ENCODE measurements at regions not wholly inside any gene's neighbourhood (a gene's known extent, or its start where the extent isn't known, plus 50 kb on each side); places are given as distances from the start of the nearest gene placed in this dataset.

DNA sequence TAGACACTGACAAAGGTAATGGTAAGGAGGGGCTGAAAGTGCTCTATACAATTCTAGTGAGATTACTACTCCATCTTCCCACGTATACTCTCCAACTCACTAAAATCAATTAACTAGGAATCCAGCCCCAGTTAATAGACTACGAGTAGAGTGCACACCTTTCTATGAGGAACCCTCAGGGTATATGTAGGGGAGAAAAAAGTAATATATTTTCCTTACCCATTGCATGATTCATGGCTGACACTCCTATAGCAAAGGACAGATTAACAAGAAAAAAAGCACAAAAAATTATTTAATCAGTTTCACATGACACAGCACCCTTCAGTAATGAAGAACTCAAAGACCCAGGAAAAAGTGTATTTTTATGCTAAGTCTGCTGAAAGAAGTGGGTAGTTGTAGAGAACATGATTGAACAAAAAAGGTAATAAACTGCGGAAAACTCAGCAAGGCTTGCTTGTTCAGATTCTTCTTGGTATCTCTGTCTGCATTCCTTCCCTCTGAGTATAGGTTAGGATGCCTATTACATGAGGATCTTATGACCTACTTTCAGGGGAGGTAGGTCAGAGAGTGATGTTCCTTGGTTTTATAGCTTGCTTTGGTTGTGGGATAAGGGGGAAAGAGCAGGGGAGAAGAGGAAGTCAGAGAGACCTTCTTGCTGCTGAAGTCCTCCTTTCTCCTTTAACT is 342.0 kb upstream of the DLGAP1 start:
- ATAC-seq (no peak), DNase-seq (no peak)
- intact Hi-C loops (cut with DNase I, micrococcal nuclease) = no loop called here
- Histone ChIP-seq H3K4me3 (no peak overlapping the region), H3K4me1 (ENCODE audit: low read depth) (no peaks in the 10 kb centered on the region), H3K36me3 (ENCODE audit: low read depth) (no peaks in the 10 kb centered on the region), H3K9me3 (peaks cover 29% of the 10 kb centered on the region)
- TF ChIP-seq, protein P1, sequence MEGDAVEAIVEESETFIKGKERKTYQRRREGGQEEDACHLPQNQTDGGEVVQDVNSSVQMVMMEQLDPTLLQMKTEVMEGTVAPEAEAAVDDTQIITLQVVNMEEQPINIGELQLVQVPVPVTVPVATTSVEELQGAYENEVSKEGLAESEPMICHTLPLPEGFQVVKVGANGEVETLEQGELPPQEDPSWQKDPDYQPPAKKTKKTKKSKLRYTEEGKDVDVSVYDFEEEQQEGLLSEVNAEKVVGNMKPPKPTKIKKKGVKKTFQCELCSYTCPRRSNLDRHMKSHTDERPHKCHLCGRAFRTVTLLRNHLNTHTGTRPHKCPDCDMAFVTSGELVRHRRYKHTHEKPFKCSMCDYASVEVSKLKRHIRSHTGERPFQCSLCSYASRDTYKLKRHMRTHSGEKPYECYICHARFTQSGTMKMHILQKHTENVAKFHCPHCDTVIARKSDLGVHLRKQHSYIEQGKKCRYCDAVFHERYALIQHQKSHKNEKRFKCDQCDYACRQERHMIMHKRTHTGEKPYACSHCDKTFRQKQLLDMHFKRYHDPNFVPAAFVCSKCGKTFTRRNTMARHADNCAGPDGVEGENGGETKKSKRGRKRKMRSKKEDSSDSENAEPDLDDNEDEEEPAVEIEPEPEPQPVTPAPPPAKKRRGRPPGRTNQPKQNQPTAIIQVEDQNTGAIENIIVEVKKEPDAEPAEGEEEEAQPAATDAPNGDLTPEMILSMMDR (IDR thresholded peaks at IDR 0.05) = no peak

DNA sequence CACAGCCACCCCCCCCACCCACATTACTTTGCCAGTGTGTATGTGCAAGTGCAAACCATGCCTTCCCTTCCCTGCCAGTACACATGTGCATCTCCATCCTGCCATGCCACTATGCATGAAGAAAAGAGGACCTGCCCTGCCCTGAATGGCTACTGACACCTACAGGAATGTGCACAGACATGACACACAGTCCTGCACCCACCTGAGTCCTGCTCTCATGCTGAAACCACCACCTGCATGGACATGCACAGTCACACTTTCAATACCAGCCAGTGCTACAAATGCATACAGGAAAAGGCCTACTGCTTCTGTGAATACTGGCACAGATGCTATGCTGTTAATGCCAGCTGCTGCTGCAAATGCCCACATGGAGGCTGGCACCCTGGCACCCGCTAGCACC is 334.4 kb upstream of the DLGAP1 start:
- Histone ChIP-seq H3K4me3 (no peak overlapping the region), H3K4me1 (ENCODE audit: low read depth) (no peaks in the 10 kb centered on the region), H3K36me3 (ENCODE audit: low read depth) (no peaks in the 10 kb centered on the region), H3K9me3 (peaks cover 24% of the 10 kb centered on the region)
- ATAC-seq (no peak), DNase-seq (no peak)
- intact Hi-C loops (cut with DNase I, micrococcal nuclease) = no loop called here
- TF ChIP-seq, protein P1 (IDR thresholded peaks at IDR 0.05) = no peak

DNA sequence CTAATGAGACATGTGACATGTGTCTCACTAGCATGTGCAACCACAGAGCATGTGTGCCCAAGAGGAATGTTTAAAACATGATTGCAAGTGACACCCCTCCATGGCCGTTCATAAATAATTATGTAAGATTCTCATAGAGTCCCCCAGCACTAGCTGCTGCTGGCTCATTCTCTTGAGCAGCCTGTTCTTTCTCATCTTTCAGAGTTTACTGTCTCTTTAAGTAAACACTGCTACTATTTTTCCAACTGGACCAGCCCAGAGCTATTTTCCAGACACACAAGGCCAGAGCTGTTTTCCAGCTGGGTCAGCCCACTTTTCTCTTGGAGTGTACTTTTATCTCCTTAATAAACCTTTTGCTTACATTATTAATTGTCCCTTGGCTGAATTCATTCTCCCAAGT is 326.8 kb upstream of the DLGAP1 start:
- no peak overlapping the region for H3K4me3 ChIP-seq
- ATAC-seq = no peak
- H3K9me3 ChIP-seq = peaks cover 43% of the 10 kb centered on the region
- no peaks in the 10 kb centered on the region for H3K4me1 ChIP-seq (ENCODE audit: low read depth)
- intact Hi-C loops (cut with DNase I, micrococcal nuclease) = no loop called here
- H3K36me3 ChIP-seq (ENCODE audit: low read depth) = no peaks in the 10 kb centered on the region
- TF ChIP-seq, protein P1 (IDR thresholded peaks at IDR 0.05) = no peak
- DNase-seq = no peak

DNA sequence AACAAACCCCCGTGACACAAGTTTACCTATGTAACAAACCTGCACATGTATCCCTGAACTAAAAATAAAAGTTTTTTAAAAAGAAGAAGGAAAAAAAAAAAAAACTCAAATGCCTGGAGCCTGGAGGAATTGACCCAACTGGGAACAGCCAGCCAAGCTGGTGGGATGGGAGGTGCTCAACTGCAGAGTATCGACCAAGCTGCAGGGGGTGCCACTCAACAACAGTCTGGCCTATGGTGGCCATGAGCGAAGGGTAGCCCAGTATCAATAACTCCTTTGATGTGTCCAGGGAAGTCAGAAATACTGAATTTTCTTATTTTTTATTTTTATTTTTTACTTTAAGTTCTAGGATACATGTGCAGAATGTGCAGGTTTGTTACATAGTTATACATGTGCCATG is 310.3 kb upstream of the DLGAP1 start:
- ATAC-seq (no peak), DNase-seq (no peak)
- TF ChIP-seq, protein P1 (IDR thresholded peaks at IDR 0.05) = no peak
- intact Hi-C loops (cut with DNase I, micrococcal nuclease) = no loop called here
- no peaks in the 10 kb centered on the region for H3K36me3 ChIP-seq (ENCODE audit: low read depth)
- H3K4me1 ChIP-seq (ENCODE audit: low read depth) = no peaks in the 10 kb centered on the region
- H3K4me3 ChIP-seq = no peak overlapping the region
- peaks cover 24% of the 10 kb centered on the region for H3K9me3 ChIP-seq

DNA sequence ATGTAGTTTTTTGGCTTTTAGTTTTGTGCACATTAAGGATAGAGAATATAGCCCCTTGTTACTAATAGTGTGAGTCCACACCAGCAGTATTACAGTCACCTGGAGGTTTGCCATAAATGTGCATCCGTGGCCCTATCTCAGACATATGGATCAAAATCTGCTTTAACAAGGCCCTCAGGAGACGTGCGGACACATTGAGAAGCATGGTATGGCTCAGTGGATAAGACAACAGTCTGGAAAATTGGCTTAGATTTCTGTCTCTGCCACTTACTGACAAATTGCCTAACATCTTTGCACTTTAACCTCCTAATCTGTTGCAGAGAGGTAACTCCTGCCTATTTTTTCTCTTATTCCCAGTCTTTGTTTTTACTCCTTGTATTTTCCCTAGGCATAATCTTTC is 307.2 kb upstream of the DLGAP1 start:
- TF ChIP-seq, protein P1 (IDR thresholded peaks at IDR 0.05) = no peak
- H3K4me1 ChIP-seq (ENCODE audit: low read depth) = no peaks in the 10 kb centered on the region
- intact Hi-C loops (cut with DNase I, micrococcal nuclease) = no loop called here
- no peak for ATAC-seq
- H3K4me3 ChIP-seq = no peak overlapping the region
- DNase-seq = no peak
- H3K36me3 ChIP-seq (ENCODE audit: low read depth) = no peaks in the 10 kb centered on the region
- H3K9me3 ChIP-seq = peaks cover 27% of the 10 kb centered on the region

DNA sequence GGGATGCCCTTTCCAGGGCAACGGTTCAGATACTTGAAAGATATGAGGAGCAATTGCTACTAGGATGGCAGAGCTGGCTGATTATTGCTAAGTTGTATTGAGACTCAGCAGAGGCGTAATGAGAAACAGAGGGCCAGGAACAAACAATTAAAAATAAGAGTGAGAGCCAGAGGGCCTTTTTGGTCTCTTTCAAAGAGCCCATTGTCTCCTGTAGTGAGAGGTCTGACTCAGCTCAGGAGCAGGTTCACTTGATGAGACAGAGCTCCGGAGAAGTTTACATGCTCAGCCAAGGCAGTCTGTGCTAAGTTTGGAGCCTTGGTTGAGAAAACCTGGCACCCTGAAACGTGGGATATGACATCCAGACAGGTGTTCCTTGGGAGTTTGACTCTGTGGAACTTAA is 303.9 kb upstream of the DLGAP1 start:
- Histone ChIP-seq H3K4me3 (no peak overlapping the region), H3K4me1 (ENCODE audit: low read depth) (no peaks in the 10 kb centered on the region), H3K9me3 (peaks cover 31% of the 10 kb centered on the region), H3K36me3 (ENCODE audit: low read depth) (no peaks in the 10 kb centered on the region)
- intact Hi-C loops (cut with DNase I, micrococcal nuclease) = no loop called here
- TF ChIP-seq, protein P1 (IDR thresholded peaks at IDR 0.05) = no peak
- DNase-seq = no peak
- ATAC-seq = no peak
